Naive thymus-derived CD4-positive, alpha-beta T cell (primary cell): ENCODE measurements at regions not wholly inside any gene's neighbourhood (a gene's known extent, or its start where the extent isn't known, plus 50 kb on each side); places are given as distances from the start of the nearest gene placed in this dataset.

ENCODE experiments used
- ATAC-seq: fragments of 150-1000 bp; cut with Tn5 transposase; 2 replicates; pipeline ENCODE4 v1.10.0; 2021; ENCODE audit warnings: mild to moderate bottlenecking, moderate library complexity
- CTCF ChIA-PET: fragments of 350-600 bp; sonication (Branson Sonifier 250); formaldehyde crosslinking; loops from one replicate; lab custom pipeline; 2021; ENCODE audit warnings: antibody characterized with exemption; lab: Charles Lee
- POLR2A ChIA-PET: fragments of 350-600 bp; sonication (Branson Sonifier 250); formaldehyde crosslinking; loops from one replicate; lab custom pipeline; 2021; ENCODE audit warnings: antibody characterized with exemption, inconsistent platforms; lab: Charles Lee
- DNase-seq, 9 donors: peaks; one replicate each; pipeline versions ENCODE4 v3.0.0 to v3.0.0-alpha.2; 2020 to 2022; ENCODE audit warnings: mixed read lengths in 1 of 9
- H3K27ac ChIP-seq: one replicate; pipeline ENCODE4 v1.7.0; 2013; ENCODE audit warnings: mild to moderate bottlenecking, low read depth, low read length, moderate library complexity
- H3K27me3 ChIP-seq, 2 donors: one replicate each; pipeline ENCODE4 v1.7.0; 2013; ENCODE audit warnings: low read length in 2 of 2, mild to moderate bottlenecking in 2 of 2, moderate library complexity in 2 of 2; ENCODE audit not compliant: control insufficient read depth in 2 of 2, insufficient read depth in 2 of 2
- H3K36me3 ChIP-seq, 3 experiments: 1 replicate in 2 of 3; 2 replicates in 1 of 3; pipeline ENCODE4 v1.7.0; 2013; ENCODE audit warnings: low read length in 3 of 3, mild to moderate bottlenecking in 3 of 3, moderate library complexity in 1 of 3; ENCODE audit not compliant: insufficient read depth in 3 of 3, control insufficient read depth in 2 of 3
- H3K4me1 ChIP-seq, 2 donors: one replicate each; pipeline ENCODE4 v1.7.0; 2013; ENCODE audit warnings: low read length in 2 of 2, mild to moderate bottlenecking in 2 of 2, moderate library complexity in 1 of 2; ENCODE audit not compliant: control insufficient read depth in 2 of 2, insufficient read depth in 2 of 2
- H3K4me3 ChIP-seq: 2 replicates; pipeline ENCODE4 v1.7.0; 2013; ENCODE audit warnings: mild to moderate bottlenecking, low read length
- H3K9me3 ChIP-seq, 3 experiments: 1 replicate in 2 of 3; 2 replicates in 1 of 3; pipeline ENCODE4 v1.7.0; 2013; ENCODE audit warnings: low read length in 3 of 3; ENCODE audit not compliant: control insufficient read depth in 2 of 3
- H3K27ac Mint-ChIP-seq, 9 donors: one replicate each; pipeline ENCODE4 v1.8.0; 2020 to 2022; ENCODE audit warnings: mixed read lengths in 9 of 9, mild to moderate bottlenecking in 8 of 9, moderate library complexity in 5 of 9, inconsistent platforms in 2 of 9
- H3K27me3 Mint-ChIP-seq, 5 donors: one replicate each; pipeline ENCODE4 v1.8.0; 2021 to 2022; ENCODE audit warnings: mixed read lengths in 5 of 5, mild to moderate bottlenecking in 1 of 5
- H3K36me3 Mint-ChIP-seq, 5 donors: one replicate each; pipeline ENCODE4 v1.8.0; 2020 to 2022; ENCODE audit warnings: mixed read lengths in 5 of 5, mild to moderate bottlenecking in 3 of 5, inconsistent platforms in 1 of 5
- H3K4me1 Mint-ChIP-seq, 7 donors: one replicate each; pipeline ENCODE4 v1.8.0; 2020 to 2022; ENCODE audit warnings: mixed read lengths in 7 of 7, mild to moderate bottlenecking in 3 of 7, inconsistent platforms in 1 of 7
- H3K4me3 Mint-ChIP-seq, 10 donors: one replicate each; pipeline ENCODE4 v1.8.0; 2020 to 2022; ENCODE audit warnings: mild to moderate bottlenecking in 10 of 10, mixed read lengths in 10 of 10, moderate library complexity in 6 of 10, inconsistent platforms in 2 of 10
- H3K9me3 Mint-ChIP-seq, 11 donors: one replicate each; pipeline ENCODE4 v1.8.0; 2020 to 2022; ENCODE audit warnings: mixed read lengths in 11 of 11, mild to moderate bottlenecking in 4 of 11, inconsistent platforms in 1 of 11, moderate library complexity in 1 of 11
- intact Hi-C, 2 donors: fragments of 100-400 bp; cut with micrococcal nuclease; formaldehyde crosslinking; loops; one replicate each; pipeline ENCODE4 v1.15.1; 2023

DNA sequence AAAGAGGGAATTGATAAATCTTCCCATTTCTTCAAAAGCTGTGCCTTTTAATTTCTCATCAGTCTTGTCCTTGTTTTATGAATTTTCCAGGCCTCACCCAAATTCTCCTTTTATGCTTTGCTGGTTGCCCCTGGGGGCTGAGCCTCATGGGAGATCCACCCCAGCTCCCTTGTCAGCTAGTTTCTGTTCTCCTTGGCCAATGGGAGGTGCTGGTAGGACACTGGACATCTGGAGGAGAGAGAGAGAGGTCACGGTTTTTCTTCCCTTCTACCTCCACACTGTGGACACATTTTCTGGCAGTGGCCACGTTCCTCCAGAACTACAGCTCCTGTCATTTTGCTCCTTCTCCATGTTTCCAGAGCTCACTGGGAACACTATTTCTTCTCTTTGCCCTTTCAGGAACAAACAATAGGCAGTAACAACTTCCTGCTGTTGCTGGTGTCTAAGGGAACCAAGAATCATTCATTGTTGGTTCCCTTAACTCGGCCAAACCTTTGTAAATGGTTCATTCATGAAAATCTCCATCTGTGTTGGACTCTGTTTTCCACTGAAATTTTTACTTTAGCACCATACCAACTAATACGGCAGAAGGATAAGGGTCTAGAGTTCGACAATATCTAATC is 334.5 kb downstream of the GPAT3 start:
- H3K9me3 ChIP-seq: no peaks in the 10 kb centered on the region
- H3K4me3 Mint-ChIP-seq: no peak overlapping the region
- H3K4me1 Mint-ChIP-seq: no peaks in the 10 kb centered on the region
- CTCF ChIA-PET: no interaction called here
- peaks cover 0 to 13% (median 10%) of the 10 kb centered on the region in 5 donors for H3K27me3 Mint-ChIP-seq
- intact Hi-C loops: no loop called here
- no peaks in the 10 kb centered on the region for H3K27me3 ChIP-seq
- ATAC-seq (no peak), DNase-seq (no peak)
- H3K4me3 ChIP-seq: no peak overlapping the region
- no peaks in the 10 kb centered on the region for H3K4me1 ChIP-seq
- no peaks in the 10 kb centered on the region for H3K36me3 Mint-ChIP-seq
- no peaks in the 10 kb centered on the region for H3K36me3 ChIP-seq
- POLR2A ChIA-PET: no interaction called here
- H3K27ac ChIP-seq: no peak overlapping the region
- H3K27ac Mint-ChIP-seq: no peak overlapping the region
- peaks cover 0 to 4% (median 0%) of the 10 kb centered on the region in 11 donors for H3K9me3 Mint-ChIP-seq

DNA sequence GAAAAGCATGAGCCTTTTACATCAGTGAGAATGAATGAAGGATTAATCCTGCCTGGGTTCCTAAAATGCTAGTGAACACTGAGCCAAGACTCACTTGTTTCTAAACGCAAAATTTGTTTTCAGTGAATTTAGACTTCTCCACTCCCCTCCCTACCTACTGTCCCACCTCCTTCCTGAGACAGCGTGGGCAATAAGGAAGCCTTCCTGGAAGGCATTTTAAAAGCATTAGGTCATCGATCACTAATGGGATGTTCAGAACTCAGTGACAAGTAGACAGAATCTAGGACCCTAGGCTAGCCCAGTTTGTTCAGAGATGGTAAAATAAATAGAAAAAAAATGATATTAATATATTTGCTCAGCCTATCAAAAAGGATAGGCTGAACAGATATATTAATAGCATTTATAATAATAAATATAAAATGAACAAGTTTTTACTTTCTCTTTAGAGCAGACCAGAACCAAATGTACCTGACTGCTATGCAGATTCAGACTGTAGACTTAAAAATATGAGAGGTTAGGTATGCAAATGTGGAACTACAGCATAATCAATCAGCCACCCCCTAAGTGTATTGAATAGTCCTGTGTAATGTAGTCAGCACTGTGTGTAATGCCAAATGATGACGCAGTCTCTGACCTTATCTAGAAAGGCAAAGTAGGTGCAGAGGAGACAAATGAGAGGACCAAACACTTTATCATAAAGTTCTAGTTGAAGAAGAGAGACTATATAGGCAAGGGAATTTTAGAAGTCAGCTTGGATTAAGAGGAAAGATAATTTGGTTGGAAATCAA is 331.1 kb downstream of the GPAT3 start:
- DNase-seq: no peak
- peaks cover 0 to 1% (median 0%) of the 10 kb centered on the region in 11 donors for H3K9me3 Mint-ChIP-seq
- H3K27me3 Mint-ChIP-seq: peaks cover 0 to 14% (median 6%) of the 10 kb centered on the region in 5 donors
- Histone ChIP-seq H3K27me3 (no peaks in the 10 kb centered on the region), H3K4me3 (no peak overlapping the region), H3K36me3 (no peaks in the 10 kb centered on the region), H3K4me1 (no peaks in the 10 kb centered on the region), H3K27ac (no peak overlapping the region), H3K9me3 (no peaks in the 10 kb centered on the region)
- CTCF ChIA-PET: no interaction called here
- no peaks in the 10 kb centered on the region for H3K4me1 Mint-ChIP-seq
- no peak for ATAC-seq
- H3K4me3 Mint-ChIP-seq: no peak overlapping the region
- POLR2A ChIA-PET: interaction anchor here (0.6 kb wide), 1 partner anchor 24 kb away, joined by 3 read pairs; no protein-coding TSS in a partner anchor
- H3K27ac Mint-ChIP-seq: no peak overlapping the region
- H3K36me3 Mint-ChIP-seq: no peaks in the 10 kb centered on the region
- intact Hi-C loops: no loop called here

DNA sequence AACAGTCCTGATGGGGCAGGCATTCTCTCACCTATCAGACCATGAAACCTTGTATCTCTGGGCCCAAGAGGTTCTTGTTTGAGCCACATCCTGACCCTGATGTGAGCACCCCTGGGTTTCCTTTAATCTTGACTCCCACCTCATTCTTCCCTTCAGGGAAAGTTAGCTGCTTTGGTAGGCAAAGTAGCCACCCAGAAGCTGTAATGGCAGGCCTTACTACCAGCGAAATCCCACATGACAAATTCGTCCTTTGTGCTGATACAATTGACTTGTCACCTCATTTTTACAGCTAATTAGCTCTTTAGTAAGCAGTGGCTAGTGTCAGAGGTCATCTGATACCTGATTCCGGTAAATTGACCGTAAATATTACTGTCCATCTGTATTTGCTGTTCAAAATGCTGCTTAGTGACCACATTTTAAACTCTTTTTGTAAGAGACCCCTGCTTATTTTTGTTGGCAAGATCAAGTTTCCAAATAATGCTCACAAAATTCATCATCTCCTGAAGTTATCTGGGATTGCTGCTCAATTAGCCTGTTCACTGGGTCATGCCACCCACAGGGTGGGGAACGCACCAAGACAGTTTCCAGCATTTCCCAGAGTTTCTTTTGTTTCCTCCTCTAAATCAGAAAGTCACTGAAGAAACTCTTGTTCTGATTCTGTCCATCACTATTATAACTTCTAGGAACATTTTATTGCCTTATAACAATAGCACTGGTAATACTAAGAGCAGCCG is 329.7 kb downstream of the GPAT3 start:
- CTCF ChIA-PET: no interaction called here
- DNase-seq (no peak), ATAC-seq (no peak)
- Mint-ChIP-seq H3K4me1 (no peaks in the 10 kb centered on the region), H3K27ac (no peak overlapping the region), H3K27me3 (peaks cover 0 to 14% (median 6%) of the 10 kb centered on the region in 5 donors), H3K4me3 (no peak overlapping the region), H3K9me3 (peaks cover 0 to 1% (median 0%) of the 10 kb centered on the region in 11 donors), H3K36me3 (no peaks in the 10 kb centered on the region)
- Histone ChIP-seq H3K27ac (no peak overlapping the region), H3K27me3 (no peaks in the 10 kb centered on the region), H3K9me3 (no peaks in the 10 kb centered on the region), H3K4me1 (no peaks in the 10 kb centered on the region), H3K36me3 (no peaks in the 10 kb centered on the region), H3K4me3 (no peak overlapping the region)
- intact Hi-C loops: no loop called here
- POLR2A ChIA-PET: no interaction called here

DNA sequence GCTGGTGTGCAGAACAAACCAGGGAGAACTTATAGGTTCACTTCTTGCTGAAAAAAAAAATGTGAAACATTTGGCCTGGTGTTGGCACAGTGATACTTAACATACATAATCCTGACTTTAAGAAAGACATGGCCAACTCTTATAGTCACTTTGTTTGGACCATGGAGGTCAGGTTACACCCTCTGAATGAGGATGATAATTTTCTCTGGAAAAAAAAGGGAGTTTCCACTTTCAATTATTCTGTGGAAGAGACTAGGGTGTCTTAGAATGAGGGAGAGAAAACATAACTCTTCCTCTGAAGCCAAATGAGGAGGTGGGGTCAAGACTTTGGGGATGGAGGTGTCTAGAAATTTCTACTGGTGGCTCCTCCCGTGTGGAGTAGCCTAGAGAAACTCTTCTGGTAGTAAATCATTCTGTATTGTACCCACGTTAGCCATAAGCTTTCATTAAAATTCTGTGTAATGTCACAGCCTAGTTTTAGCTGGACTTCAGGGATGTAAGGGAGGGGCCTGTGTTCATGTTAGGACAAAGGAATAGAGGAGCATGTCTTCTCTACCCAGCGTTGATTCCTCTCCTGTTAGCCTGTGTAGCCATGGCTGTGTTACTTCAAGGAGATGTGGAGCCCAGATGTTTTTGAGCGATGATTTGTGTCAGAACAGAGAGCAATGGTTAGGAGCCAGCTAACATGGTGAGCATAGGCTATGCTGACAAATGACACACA is 328.3 kb downstream of the GPAT3 start:
- POLR2A ChIA-PET: no interaction called here
- intact Hi-C loops: no loop called here
- no peak overlapping the region for H3K4me3 Mint-ChIP-seq

DNA sequence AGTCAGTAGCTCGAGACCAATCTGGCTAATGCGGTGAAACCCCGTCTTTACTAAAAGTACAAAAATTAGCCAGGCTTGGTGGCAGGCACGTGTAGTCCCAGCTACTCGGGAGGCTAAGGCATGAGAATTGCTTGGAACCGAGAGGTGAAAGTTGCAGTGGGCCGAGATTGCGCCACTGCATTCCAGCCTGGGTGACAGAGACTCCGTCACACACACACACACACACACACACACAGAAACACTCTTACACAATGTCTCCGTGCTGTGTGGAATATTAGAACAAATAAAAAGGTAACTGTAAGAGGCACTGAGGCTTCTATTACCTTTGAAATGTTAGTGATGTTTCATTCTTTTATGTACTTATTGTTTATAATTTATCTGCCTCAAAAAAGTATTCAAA is 326.6 kb downstream of the GPAT3 start:
- peaks cover 0 to 1% (median 0%) of the 10 kb centered on the region in 11 donors for H3K9me3 Mint-ChIP-seq
- no peak for ATAC-seq
- intact Hi-C loops: no loop called here
- CTCF ChIA-PET: interaction anchor here (0.6 kb wide), 1 partner anchor 52 kb away, joined by 3 read pairs; no protein-coding TSS in a partner anchor
- POLR2A ChIA-PET: no interaction called here
- no peaks in the 10 kb centered on the region for H3K27me3 ChIP-seq
- no peaks in the 10 kb centered on the region for H3K4me1 ChIP-seq
- no peaks in the 10 kb centered on the region for H3K4me1 Mint-ChIP-seq
- peaks cover 0 to 14% (median 13%) of the 10 kb centered on the region in 5 donors for H3K27me3 Mint-ChIP-seq
- H3K36me3 Mint-ChIP-seq: no peaks in the 10 kb centered on the region
- H3K4me3 ChIP-seq: no peak overlapping the region
- H3K27ac Mint-ChIP-seq: no peak overlapping the region
- no peak overlapping the region for H3K27ac ChIP-seq
- H3K9me3 ChIP-seq: no peaks in the 10 kb centered on the region
- H3K36me3 ChIP-seq: no peaks in the 10 kb centered on the region
- H3K4me3 Mint-ChIP-seq: no peak overlapping the region
- no peak for DNase-seq

More for the DNA sequence above, 328.3 kb downstream of the GPAT3 start:
- no peaks in the 10 kb centered on the region for H3K9me3 ChIP-seq
- Mint-ChIP-seq H3K4me1 (no peaks in the 10 kb centered on the region), H3K9me3 (peaks cover 0 to 1% (median 0%) of the 10 kb centered on the region in 11 donors), H3K36me3 (no peaks in the 10 kb centered on the region), H3K27me3 (peaks cover 0 to 14% (median 6%) of the 10 kb centered on the region in 5 donors), H3K27ac (no peak overlapping the region)
- no peak for DNase-seq
- H3K4me3 ChIP-seq: no peak overlapping the region
- ATAC-seq: no peak
- H3K27ac ChIP-seq: no peak overlapping the region
- CTCF ChIA-PET: no interaction called here
- H3K36me3 ChIP-seq: no peaks in the 10 kb centered on the region
- no peaks in the 10 kb centered on the region for H3K4me1 ChIP-seq
- H3K27me3 ChIP-seq: no peaks in the 10 kb centered on the region

DNA sequence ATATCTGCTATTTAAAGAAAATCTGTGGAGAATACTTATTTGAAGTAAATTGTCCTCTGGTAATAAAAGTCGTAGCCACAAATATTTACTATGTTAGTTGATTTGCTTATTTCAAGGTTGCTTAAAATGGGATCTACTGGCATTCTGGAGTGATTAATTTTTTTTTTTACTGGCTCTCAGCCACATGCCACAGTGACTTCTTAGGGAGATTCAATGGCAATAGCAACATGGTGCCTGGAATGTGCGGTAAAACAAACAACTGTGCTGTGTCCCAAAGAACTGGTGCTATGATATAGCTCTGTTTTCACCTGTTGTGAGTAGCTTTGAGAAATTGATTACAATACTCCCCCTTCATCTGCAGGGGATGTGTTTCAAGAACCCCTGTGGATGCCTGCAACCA is 324.3 kb downstream of the GPAT3 start:
- intact Hi-C loops: no loop called here
- Histone ChIP-seq H3K27ac (no peak overlapping the region), H3K4me1 (no peaks in the 10 kb centered on the region), H3K27me3 (no peaks in the 10 kb centered on the region), H3K36me3 (no peaks in the 10 kb centered on the region), H3K4me3 (no peak overlapping the region), H3K9me3 (no peaks in the 10 kb centered on the region)
- DNase-seq: no peak
- Mint-ChIP-seq H3K9me3 (no peaks in the 10 kb centered on the region), H3K27me3 (peaks cover 0 to 18% (median 13%) of the 10 kb centered on the region in 5 donors), H3K36me3 (no peaks in the 10 kb centered on the region), H3K4me3 (no peak overlapping the region), H3K4me1 (no peaks in the 10 kb centered on the region), H3K27ac (no peak overlapping the region)
- ATAC-seq: no peak
- CTCF ChIA-PET: no interaction called here
- POLR2A ChIA-PET: no interaction called here
